GM12878 (cell line): ENCODE measurements at regions not wholly inside any gene's neighbourhood (a gene's known extent, or its start where the extent isn't known, plus 50 kb on each side); places are given as distances from the start of the nearest gene placed in this dataset.

Experiments
- ATAC-seq: fragments of 200-7000 bp; cut with Tn5 transposase; 3 replicates; pipeline ENCODE4 v1.9.1; 2020; ENCODE audit warnings: mild to moderate bottlenecking, moderate library complexity
- BruUV-seq: library from RNA; stranded (reverse); fragments of 400-500 nt; replicated peaks from 2 replicates; lab custom pipeline; 2021; lab: Mats Ljungman, UMichigan
- CTCF ChIA-PET: fragments of 300-600 bp; sonication (Branson Sonifier 250); formaldehyde crosslinking; extraction: SDS; loops from one replicate; lab custom pipeline; 2021; ENCODE audit warnings: inconsistent platforms; lab: Yijun Ruan, JAX
- POLR2A ChIA-PET: fragments of 350-600 bp; formaldehyde crosslinking; extraction: SDS; loops from one replicate; lab custom pipeline; 2021; ENCODE audit warnings: inconsistent platforms; lab: Charles Lee
- RAD21 ChIA-PET: fragments of 300-600 bp; sonication (Branson Sonifier 250); formaldehyde crosslinking; loops from one replicate; lab custom pipeline; 2023; ENCODE audit warnings: antibody characterized with exemption; ENCODE audit not compliant: unreplicated experiment; lab: Charles Lee
- SMC1A ChIA-PET: fragments of 300-600 bp; sonication (Branson Sonifier 250); formaldehyde crosslinking; loops from one replicate; lab custom pipeline; 2023; ENCODE audit not compliant: unreplicated experiment, uncharacterized antibody; lab: Charles Lee
- DNase-seq: peaks from one replicate; pipeline ENCODE4 v3.0.0-alpha.2; 2011; ENCODE audit warnings: low read depth, low spot score
- FAIRE-seq: peaks from 3 replicates; lab custom pipeline; 2011; peaks lifted over from hg19 to GRCh38; lab: Jason Lieb, UNC
- H2AFZ ChIP-seq: 2 replicates; pipeline ENCODE4 v1.6.0; 2011; ENCODE audit warnings: low read depth, low read length, control low read depth; ENCODE audit not compliant: control insufficient read depth
- H3K27ac ChIP-seq: 2 replicates; pipeline ENCODE4 v1.5.1; 2011; ENCODE audit warnings: control low read depth; ENCODE audit not compliant: control insufficient read depth, insufficient read depth
- H3K27me3 ChIP-seq, 2 experiments: replicated peaks in 1 of 2; 2 replicates each; pipeline versions ENCODE4 v1.6.0 to v1.6.1; 2011; ENCODE audit warnings: low read length in 1 of 2; ENCODE audit not compliant: control insufficient read depth in 2 of 2, insufficient read depth in 2 of 2
- H3K36me3 ChIP-seq, 2 experiments: 2 replicates each; pipeline ENCODE4 v1.5.1; 2011; ENCODE audit warnings: low read length in 1 of 2; ENCODE audit not compliant: control insufficient read depth in 2 of 2, insufficient read depth in 2 of 2
- H3K4me1 ChIP-seq: 2 replicates; pipeline ENCODE4 v1.6.1; 2011; ENCODE audit warnings: mild to moderate bottlenecking, low read length, moderate library complexity, mixed read lengths; ENCODE audit not compliant: control insufficient read depth, insufficient read depth
- H3K4me2 ChIP-seq: 2 replicates; pipeline ENCODE4 v1.6.0; 2011; ENCODE audit warnings: control low read depth; ENCODE audit not compliant: control insufficient read depth, insufficient read depth
- H3K4me3 ChIP-seq: fragments of 200-600 bp; sonication (generic); 2 replicates; pipeline ENCODE4 v1.5.1; 2016
- H3K79me2 ChIP-seq: 2 replicates; pipeline ENCODE4 v1.6.0; 2011; ENCODE audit warnings: low read length; ENCODE audit not compliant: control insufficient read depth, insufficient read depth
- H3K9ac ChIP-seq: 2 replicates; pipeline ENCODE4 v1.8.0; 2011; ENCODE audit warnings: low read length, control low read depth, mixed read lengths; ENCODE audit not compliant: control insufficient read depth, insufficient read depth
- H3K9me3 ChIP-seq: replicated peaks from 3 replicates; pipeline ENCODE4 v1.5.1; 2011; ENCODE audit warnings: mild to moderate bottlenecking, low read length; ENCODE audit not compliant: control insufficient read depth, insufficient read depth
- H4K20me1 ChIP-seq: 2 replicates; pipeline ENCODE4 v1.6.0; 2011; ENCODE audit not compliant: control insufficient read depth, insufficient read depth
- CHD2 ChIP-seq: IDR thresholded peaks from 2 replicates; pipeline ENCODE4 v1.6.1; 2011; ENCODE audit warnings: low read depth, low read length, improper control_type of control experiment, borderline replicate concordance
- DPF2 ChIP-seq: fragments of 450-650 bp; IDR thresholded peaks from 2 replicates; pipeline ENCODE4 v1.6.1; 2017; ENCODE audit warnings: mild to moderate bottlenecking
- HSF1 ChIP-seq: fragments of 150-350 bp; IDR thresholded peaks from 2 replicates; pipeline ENCODE4 v1.6.1; 2014; ENCODE audit warnings: mild to moderate bottlenecking, low read depth, low read length
- IRF5 ChIP-seq: fragments of 450-650 bp; IDR thresholded peaks from 2 replicates; pipeline ENCODE4 v1.6.1; 2017; ENCODE audit warnings: borderline replicate concordance
- MYB ChIP-seq: fragments of 150-350 bp; IDR thresholded peaks from 2 replicates; pipeline ENCODE4 v1.6.1; 2014; ENCODE audit warnings: mild to moderate bottlenecking, low read depth, low read length, borderline replicate concordance
- NFXL1 ChIP-seq: fragments of 450-650 bp; IDR thresholded peaks from 2 replicates; pipeline ENCODE4 v1.6.1; 2017; ENCODE audit warnings: antibody characterized with exemption, mild to moderate bottlenecking, borderline replicate concordance
- PAX5 ChIP-seq: IDR thresholded peaks from 2 replicates; pipeline ENCODE4 v1.6.1; 2011; ENCODE audit warnings: low read depth, low read length, borderline replicate concordance
- POLR2A ChIP-seq: IDR thresholded peaks from 2 replicates; pipeline ENCODE4 v1.6.1; 2011; ENCODE audit warnings: low read depth, mild to moderate bottlenecking, low read length
- RAD21 ChIP-seq: IDR thresholded peaks from 2 replicates; pipeline ENCODE4 v1.6.1; 2011; ENCODE audit warnings: mild to moderate bottlenecking, low read depth, low read length, moderate library complexity; ENCODE audit not compliant: insufficient read depth
- SIX5 ChIP-seq: IDR thresholded peaks from 2 replicates; pipeline ENCODE4 v1.6.1; 2011; ENCODE audit warnings: mild to moderate bottlenecking, low read depth, low read length, moderate library complexity; ENCODE audit not compliant: severe bottlenecking
- SMARCA5 ChIP-seq: fragments of 450-650 bp; IDR thresholded peaks from 2 replicates; pipeline ENCODE4 v1.6.1; 2017; ENCODE audit warnings: mild to moderate bottlenecking
- SPI1 ChIP-seq: IDR thresholded peaks from 2 replicates; pipeline ENCODE4 v1.6.1; 2011; ENCODE audit warnings: low read depth, mild to moderate bottlenecking, low read length, moderate library complexity, borderline replicate concordance; ENCODE audit not compliant: insufficient read depth
- SREBF2 ChIP-seq: IDR thresholded peaks from 2 replicates; pipeline ENCODE4 v1.6.1; 2012; ENCODE audit warnings: mild to moderate bottlenecking, low read length
- ZNF24 ChIP-seq: fragments of 450-650 bp; IDR thresholded peaks from 2 replicates; pipeline ENCODE4 v1.6.1; 2017; ENCODE audit warnings: antibody characterized with exemption, mild to moderate bottlenecking
- ZSCAN29 ChIP-seq: fragments of 450-650 bp; IDR thresholded peaks from 2 replicates; pipeline ENCODE4 v1.6.1; 2017; ENCODE audit warnings: mild to moderate bottlenecking, moderate library complexity
- WGBS: methylation state at CpG from one replicate; pipeline ENCODE4 v1.1.6; 2016; ENCODE audit warnings: low lambda C conversion rate; ENCODE audit not compliant: insufficient replicate concordance, insufficient coverage; ENCODE audit errors: missing lambda C conversion rate; 5-methylcytosine and 5-hydroxymethylcytosine counted together
- in situ Hi-C: fragments of 300-500 bp; cut with MboI; formaldehyde crosslinking; loops from 9 replicates; pipeline ENCODE4 v1.14.3; 2018; ENCODE audit warnings: mixed read lengths
- intact Hi-C: fragments of 100-400 bp; cut with micrococcal nuclease; formaldehyde crosslinking; loops from one replicate; pipeline ENCODE4 v1.14.2; 2022; ENCODE audit not compliant: unreplicated experiment
- TF ChIP-seq, protein P1 (sequence below): fragments of 450-650 bp; IDR thresholded peaks from 2 replicates; pipeline ENCODE4 v1.6.1; 2017; ENCODE audit warnings: low read depth, mild to moderate bottlenecking, moderate library complexity
- TF ChIP-seq, protein P2 (sequence below): fragments of 450-650 bp; formaldehyde crosslinking; IDR thresholded peaks from 2 replicates; pipeline ENCODE4 v1.4.0; 2020; ENCODE audit warnings: mild to moderate bottlenecking, moderate library complexity
- TF ChIP-seq, protein P3 (sequence below): IDR thresholded peaks from 2 replicates; pipeline ENCODE4 v1.6.1; 2011; ENCODE audit warnings: low read depth, low read length, improper control_type of control experiment, borderline replicate concordance

- no peaks in the 10 kb centered on the region for H3K79me2 ChIP-seq
- ChIA-PET CTCF (no interaction called here), SMC1A (no interaction called here), RAD21 (no interaction called here), POLR2A (no interaction called here)
- no peak overlapping the region for H3K4me2 ChIP-seq
- no peak overlapping the region for H2AFZ ChIP-seq
- ATAC-seq (no peak), DNase-seq (no peak)
- no peaks in the 10 kb centered on the region for H3K36me3 ChIP-seq
- H3K4me1 ChIP-seq = no peaks in the 10 kb centered on the region
- no TSS peak for BruUV-seq
- no peaks in the 10 kb centered on the region for H4K20me1 ChIP-seq
- intact Hi-C loops = no loop called here
- no peak overlapping the region for H3K4me3 ChIP-seq
- H3K9me3 ChIP-seq = no peaks in the 10 kb centered on the region
- WGBS = 39% methylated on average over 3 of the region's 3 CpGs
- no peak overlapping the region for H3K27ac ChIP-seq
- no peak overlapping the region for H3K9ac ChIP-seq
- TF ChIP-seq SPI1 (no peak), RAD21 (no peak), IRF5 (no peak), ZNF24 (no peak), NFXL1 (no peak), SIX5 (no peak), SREBF2 (no peak), MYB (no peak), HSF1 (no peak), CHD2 (no peak), ZSCAN29 (no peak), DPF2 (no peak), PAX5 (no peak), POLR2A (no peak), SMARCA5 (no peak)
- TF ChIP-seq, protein P1, sequence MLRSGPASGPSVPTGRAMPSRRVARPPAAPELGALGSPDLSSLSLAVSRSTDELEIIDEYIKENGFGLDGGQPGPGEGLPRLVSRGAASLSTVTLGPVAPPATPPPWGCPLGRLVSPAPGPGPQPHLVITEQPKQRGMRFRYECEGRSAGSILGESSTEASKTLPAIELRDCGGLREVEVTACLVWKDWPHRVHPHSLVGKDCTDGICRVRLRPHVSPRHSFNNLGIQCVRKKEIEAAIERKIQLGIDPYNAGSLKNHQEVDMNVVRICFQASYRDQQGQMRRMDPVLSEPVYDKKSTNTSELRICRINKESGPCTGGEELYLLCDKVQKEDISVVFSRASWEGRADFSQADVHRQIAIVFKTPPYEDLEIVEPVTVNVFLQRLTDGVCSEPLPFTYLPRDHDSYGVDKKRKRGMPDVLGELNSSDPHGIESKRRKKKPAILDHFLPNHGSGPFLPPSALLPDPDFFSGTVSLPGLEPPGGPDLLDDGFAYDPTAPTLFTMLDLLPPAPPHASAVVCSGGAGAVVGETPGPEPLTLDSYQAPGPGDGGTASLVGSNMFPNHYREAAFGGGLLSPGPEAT = no peak
- TF ChIP-seq, protein P2, sequence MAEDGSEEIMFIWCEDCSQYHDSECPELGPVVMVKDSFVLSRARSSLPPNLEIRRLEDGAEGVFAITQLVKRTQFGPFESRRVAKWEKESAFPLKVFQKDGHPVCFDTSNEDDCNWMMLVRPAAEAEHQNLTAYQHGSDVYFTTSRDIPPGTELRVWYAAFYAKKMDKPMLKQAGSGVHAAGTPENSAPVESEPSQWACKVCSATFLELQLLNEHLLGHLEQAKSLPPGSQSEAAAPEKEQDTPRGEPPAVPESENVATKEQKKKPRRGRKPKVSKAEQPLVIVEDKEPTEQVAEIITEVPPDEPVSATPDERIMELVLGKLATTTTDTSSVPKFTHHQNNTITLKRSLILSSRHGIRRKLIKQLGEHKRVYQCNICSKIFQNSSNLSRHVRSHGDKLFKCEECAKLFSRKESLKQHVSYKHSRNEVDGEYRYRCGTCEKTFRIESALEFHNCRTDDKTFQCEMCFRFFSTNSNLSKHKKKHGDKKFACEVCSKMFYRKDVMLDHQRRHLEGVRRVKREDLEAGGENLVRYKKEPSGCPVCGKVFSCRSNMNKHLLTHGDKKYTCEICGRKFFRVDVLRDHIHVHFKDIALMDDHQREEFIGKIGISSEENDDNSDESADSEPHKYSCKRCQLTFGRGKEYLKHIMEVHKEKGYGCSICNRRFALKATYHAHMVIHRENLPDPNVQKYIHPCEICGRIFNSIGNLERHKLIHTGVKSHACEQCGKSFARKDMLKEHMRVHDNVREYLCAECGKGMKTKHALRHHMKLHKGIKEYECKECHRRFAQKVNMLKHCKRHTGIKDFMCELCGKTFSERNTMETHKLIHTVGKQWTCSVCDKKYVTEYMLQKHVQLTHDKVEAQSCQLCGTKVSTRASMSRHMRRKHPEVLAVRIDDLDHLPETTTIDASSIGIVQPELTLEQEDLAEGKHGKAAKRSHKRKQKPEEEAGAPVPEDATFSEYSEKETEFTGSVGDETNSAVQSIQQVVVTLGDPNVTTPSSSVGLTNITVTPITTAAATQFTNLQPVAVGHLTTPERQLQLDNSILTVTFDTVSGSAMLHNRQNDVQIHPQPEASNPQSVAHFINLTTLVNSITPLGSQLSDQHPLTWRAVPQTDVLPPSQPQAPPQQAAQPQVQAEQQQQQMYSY = no peak
- TF ChIP-seq, protein P3, sequence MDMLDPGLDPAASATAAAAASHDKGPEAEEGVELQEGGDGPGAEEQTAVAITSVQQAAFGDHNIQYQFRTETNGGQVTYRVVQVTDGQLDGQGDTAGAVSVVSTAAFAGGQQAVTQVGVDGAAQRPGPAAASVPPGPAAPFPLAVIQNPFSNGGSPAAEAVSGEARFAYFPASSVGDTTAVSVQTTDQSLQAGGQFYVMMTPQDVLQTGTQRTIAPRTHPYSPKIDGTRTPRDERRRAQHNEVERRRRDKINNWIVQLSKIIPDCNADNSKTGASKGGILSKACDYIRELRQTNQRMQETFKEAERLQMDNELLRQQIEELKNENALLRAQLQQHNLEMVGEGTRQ = no peak
- TF ChIP-seq, all 136 proteins: peak for 0
- in situ Hi-C loops = no loop called here
- no peaks in the 10 kb centered on the region for H3K27me3 ChIP-seq
- no peak for FAIRE-seq
These were observed 131.7 kb downstream of the VPREB1 start for GRCh38 chr22:22376352-22376706.
